ENCODE measurements at regions not wholly inside any gene's neighbourhood (a gene's known extent, or its start where the extent isn't known, plus 50 kb on each side); places are given as distances from the start of the nearest gene placed in this dataset.

DNA sequence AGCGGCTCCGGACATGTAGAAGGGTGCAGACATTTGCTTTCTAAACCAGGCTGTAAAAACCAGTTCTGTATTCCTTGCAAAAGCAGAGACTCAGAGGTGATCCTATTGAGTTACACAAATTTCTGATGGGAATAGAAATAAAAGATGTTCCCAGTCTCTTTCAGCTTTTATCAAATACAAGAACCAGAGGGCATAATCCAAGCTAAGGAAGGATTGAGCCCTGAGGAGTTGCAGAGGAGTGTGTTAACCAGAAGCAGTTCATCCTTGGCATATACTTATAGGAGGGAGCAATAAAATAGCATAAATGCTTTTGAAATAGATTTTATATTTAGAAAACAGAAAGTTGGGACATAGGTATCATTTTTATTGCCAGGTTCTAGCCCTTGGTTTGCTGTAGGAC, 75.3 kb downstream of the KIF4B start:
- Histone ChIP-seq H3K36me3 (ENCODE audit: control insufficient read depth, insufficient read depth, low read length) (no peaks in the 10 kb centered on the region), H3K27ac (ENCODE audit: low read length) (no peak overlapping the region), H3K9me3 (ENCODE audit: control insufficient read depth, insufficient read depth, low read depth, low read length) (no peaks in the 10 kb centered on the region), H3K4me1 (ENCODE audit: control insufficient read depth, insufficient read depth, low read length) (no peaks in the 10 kb centered on the region), H3K27me3 (ENCODE audit: control insufficient read depth, insufficient read depth, low read length) (no peaks in the 10 kb centered on the region), H3K4me3 (ENCODE audit: low read depth in 2 of 2, low read length in 2 of 2) (no peak overlapping the region)
- intact Hi-C loops (cut with micrococcal nuclease; ENCODE audit: unreplicated experiment) (no loop called here), in situ Hi-C loops (cut with HindIII; ENCODE audit: low pct_unique_long_range_greater_than_20kb, low sequenced_read_pairs) (no loop called here)
- TF ChIP-seq SIN3A (IDR thresholded peaks at IDR 0.05; ENCODE audit: borderline replicate concordance, insufficient read depth, low read depth, low read length) (no peak), TCF7L2 (IDR thresholded peaks at IDR 0.05; ENCODE audit: low read depth, low read length) (no peak), POLR2AphosphoS5 (IDR thresholded peaks at IDR 0.05; ENCODE audit: low read depth, low read length) (no peak)
- TF ChIP-seq, protein P1, sequence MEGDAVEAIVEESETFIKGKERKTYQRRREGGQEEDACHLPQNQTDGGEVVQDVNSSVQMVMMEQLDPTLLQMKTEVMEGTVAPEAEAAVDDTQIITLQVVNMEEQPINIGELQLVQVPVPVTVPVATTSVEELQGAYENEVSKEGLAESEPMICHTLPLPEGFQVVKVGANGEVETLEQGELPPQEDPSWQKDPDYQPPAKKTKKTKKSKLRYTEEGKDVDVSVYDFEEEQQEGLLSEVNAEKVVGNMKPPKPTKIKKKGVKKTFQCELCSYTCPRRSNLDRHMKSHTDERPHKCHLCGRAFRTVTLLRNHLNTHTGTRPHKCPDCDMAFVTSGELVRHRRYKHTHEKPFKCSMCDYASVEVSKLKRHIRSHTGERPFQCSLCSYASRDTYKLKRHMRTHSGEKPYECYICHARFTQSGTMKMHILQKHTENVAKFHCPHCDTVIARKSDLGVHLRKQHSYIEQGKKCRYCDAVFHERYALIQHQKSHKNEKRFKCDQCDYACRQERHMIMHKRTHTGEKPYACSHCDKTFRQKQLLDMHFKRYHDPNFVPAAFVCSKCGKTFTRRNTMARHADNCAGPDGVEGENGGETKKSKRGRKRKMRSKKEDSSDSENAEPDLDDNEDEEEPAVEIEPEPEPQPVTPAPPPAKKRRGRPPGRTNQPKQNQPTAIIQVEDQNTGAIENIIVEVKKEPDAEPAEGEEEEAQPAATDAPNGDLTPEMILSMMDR (IDR thresholded peaks at IDR 0.05) = no peak
- TF ChIP-seq, protein P2, sequence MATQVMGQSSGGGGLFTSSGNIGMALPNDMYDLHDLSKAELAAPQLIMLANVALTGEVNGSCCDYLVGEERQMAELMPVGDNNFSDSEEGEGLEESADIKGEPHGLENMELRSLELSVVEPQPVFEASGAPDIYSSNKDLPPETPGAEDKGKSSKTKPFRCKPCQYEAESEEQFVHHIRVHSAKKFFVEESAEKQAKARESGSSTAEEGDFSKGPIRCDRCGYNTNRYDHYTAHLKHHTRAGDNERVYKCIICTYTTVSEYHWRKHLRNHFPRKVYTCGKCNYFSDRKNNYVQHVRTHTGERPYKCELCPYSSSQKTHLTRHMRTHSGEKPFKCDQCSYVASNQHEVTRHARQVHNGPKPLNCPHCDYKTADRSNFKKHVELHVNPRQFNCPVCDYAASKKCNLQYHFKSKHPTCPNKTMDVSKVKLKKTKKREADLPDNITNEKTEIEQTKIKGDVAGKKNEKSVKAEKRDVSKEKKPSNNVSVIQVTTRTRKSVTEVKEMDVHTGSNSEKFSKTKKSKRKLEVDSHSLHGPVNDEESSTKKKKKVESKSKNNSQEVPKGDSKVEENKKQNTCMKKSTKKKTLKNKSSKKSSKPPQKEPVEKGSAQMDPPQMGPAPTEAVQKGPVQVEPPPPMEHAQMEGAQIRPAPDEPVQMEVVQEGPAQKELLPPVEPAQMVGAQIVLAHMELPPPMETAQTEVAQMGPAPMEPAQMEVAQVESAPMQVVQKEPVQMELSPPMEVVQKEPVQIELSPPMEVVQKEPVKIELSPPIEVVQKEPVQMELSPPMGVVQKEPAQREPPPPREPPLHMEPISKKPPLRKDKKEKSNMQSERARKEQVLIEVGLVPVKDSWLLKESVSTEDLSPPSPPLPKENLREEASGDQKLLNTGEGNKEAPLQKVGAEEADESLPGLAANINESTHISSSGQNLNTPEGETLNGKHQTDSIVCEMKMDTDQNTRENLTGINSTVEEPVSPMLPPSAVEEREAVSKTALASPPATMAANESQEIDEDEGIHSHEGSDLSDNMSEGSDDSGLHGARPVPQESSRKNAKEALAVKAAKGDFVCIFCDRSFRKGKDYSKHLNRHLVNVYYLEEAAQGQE (IDR thresholded peaks at IDR 0.05; ENCODE audit: insufficient read depth in 1 of 2, low read depth in 2 of 2, low read length in 1 of 2) = no peak
- ChIA-PET POLR2A (no interaction called here), CTCF (no interaction called here)
- DNase-seq (ENCODE audit: low read depth, low spot score) (no peak), ATAC-seq (no peak)
- no TSS peak for BruUV-seq (replicated peaks)

DNA sequence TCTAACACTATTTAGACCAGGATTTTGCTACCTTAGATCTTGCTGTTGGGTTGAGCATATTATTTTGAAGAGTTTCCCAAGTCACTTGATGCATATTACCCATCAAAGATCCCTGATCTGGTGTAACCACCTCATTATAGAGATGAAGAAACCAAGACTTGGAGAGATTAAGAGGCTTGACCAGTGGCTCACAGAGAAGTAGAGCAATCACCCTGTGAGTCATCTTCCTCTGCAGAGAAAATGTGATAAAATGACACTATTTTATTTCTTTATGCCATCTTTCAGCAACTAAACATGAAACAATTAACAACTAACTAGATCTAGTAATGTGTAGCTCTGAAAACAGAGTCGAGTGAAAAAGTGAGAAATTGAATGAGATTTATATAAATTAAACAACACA, 76.1 kb downstream of the KIF4B start:
- ChIA-PET CTCF (no interaction called here), POLR2A (no interaction called here)
- DNase-seq (ENCODE audit: low read depth, low spot score) = no peak
- TF ChIP-seq, protein P2 (IDR thresholded peaks at IDR 0.05; ENCODE audit: insufficient read depth in 1 of 2, low read depth in 2 of 2, low read length in 1 of 2) = no peak
- TF ChIP-seq, protein P1 (IDR thresholded peaks at IDR 0.05) = no peak
- no peak for TF ChIP-seq TCF7L2 (IDR thresholded peaks at IDR 0.05; ENCODE audit: low read depth, low read length)
- no peak for TF ChIP-seq POLR2AphosphoS5 (IDR thresholded peaks at IDR 0.05; ENCODE audit: low read depth, low read length)
- TF ChIP-seq SIN3A (IDR thresholded peaks at IDR 0.05; ENCODE audit: borderline replicate concordance, insufficient read depth, low read depth, low read length) = no peak
- intact Hi-C loops (cut with micrococcal nuclease; ENCODE audit: unreplicated experiment) = no loop called here
- Histone ChIP-seq H3K27ac (ENCODE audit: low read length) (no peak overlapping the region), H3K4me1 (ENCODE audit: control insufficient read depth, insufficient read depth, low read length) (no peaks in the 10 kb centered on the region), H3K9me3 (ENCODE audit: control insufficient read depth, insufficient read depth, low read depth, low read length) (no peaks in the 10 kb centered on the region), H3K4me3 (ENCODE audit: low read depth in 2 of 2, low read length in 2 of 2) (no peak overlapping the region), H3K36me3 (ENCODE audit: control insufficient read depth, insufficient read depth, low read length) (no peaks in the 10 kb centered on the region), H3K27me3 (ENCODE audit: control insufficient read depth, insufficient read depth, low read length) (no peaks in the 10 kb centered on the region)
- no TSS peak for BruUV-seq (replicated peaks)
- no peak for ATAC-seq
- in situ Hi-C loops (cut with HindIII; ENCODE audit: low pct_unique_long_range_greater_than_20kb, low sequenced_read_pairs) = no loop called here
